ENCODE measurements at regions not wholly inside any gene's neighbourhood (a gene's known extent, or its start where the extent isn't known, plus 50 kb on each side); places are given as distances from the start of the nearest gene placed in this dataset.

GRCh38 chr3:168424059-168424734 lies 328.5 kb upstream of the GOLIM4 start:
- peak; percentile 60 for DNase-seq (ENCODE audit: low read depth)
- H3K4me3 ChIP-seq (ENCODE audit: low read depth, low read length) = no peak overlapping the region
- TF ChIP-seq CTCF (conservative IDR thresholded peaks at IDR 0.05; ENCODE audit: low read depth, low read length) = no peak

GRCh38 chr3:168422843-168423242 lies 327.1 kb upstream of the GOLIM4 start:
- no peak for DNase-seq (ENCODE audit: low read depth)
- H3K4me3 ChIP-seq (ENCODE audit: low read depth, low read length) = no peak overlapping the region
- no peak for TF ChIP-seq CTCF (conservative IDR thresholded peaks at IDR 0.05; ENCODE audit: low read depth, low read length)

- no peak for TF ChIP-seq CTCF (conservative IDR thresholded peaks at IDR 0.05; ENCODE audit: low read depth, low read length)
- H3K4me3 ChIP-seq (ENCODE audit: low read depth, low read length) = no peak overlapping the region
- DNase-seq (ENCODE audit: low read depth) = no peak
Observed at GRCh38 chr3:168419091-168419490, 323.4 kb upstream of the GOLIM4 start.

GRCh38 chr3:168417016-168417415 lies 321.3 kb upstream of the GOLIM4 start:
- no peak for TF ChIP-seq CTCF (conservative IDR thresholded peaks at IDR 0.05; ENCODE audit: low read depth, low read length)
- H3K4me3 ChIP-seq (ENCODE audit: low read depth, low read length) = no peak overlapping the region
- DNase-seq (ENCODE audit: low read depth) = no peak

GRCh38 chr3:168416446-168416845 lies 320.7 kb upstream of the GOLIM4 start:
- H3K4me3 ChIP-seq (ENCODE audit: low read depth, low read length) = no peak overlapping the region
- TF ChIP-seq CTCF (conservative IDR thresholded peaks at IDR 0.05; ENCODE audit: low read depth, low read length) = no peak
- no peak for DNase-seq (ENCODE audit: low read depth)

- no peak for DNase-seq (ENCODE audit: low read depth)
- H3K4me3 ChIP-seq (ENCODE audit: low read depth, low read length) = no peak overlapping the region
- no peak for TF ChIP-seq CTCF (conservative IDR thresholded peaks at IDR 0.05; ENCODE audit: low read depth, low read length)
Observed at GRCh38 chr3:168414149-168414548, 318.4 kb upstream of the GOLIM4 start.

- DNase-seq (ENCODE audit: low read depth) = no peak
- no peak overlapping the region for H3K4me3 ChIP-seq (ENCODE audit: low read depth, low read length)
- no peak for TF ChIP-seq CTCF (conservative IDR thresholded peaks at IDR 0.05; ENCODE audit: low read depth, low read length)
Observed at GRCh38 chr3:168407381-168407780, 311.7 kb upstream of the GOLIM4 start.
